GM21737 (cell line): ENCODE measurements at regions not wholly inside any gene's neighbourhood (a gene's known extent, or its start where the extent isn't known, plus 50 kb on each side); places are given as distances from the start of the nearest gene placed in this dataset.
"Not testable (repeated sequence)": the region's sequence is repeated elsewhere in the genome, so short reads cannot be mapped to it uniquely, and the experiment has no call there.

ENCODE experiments used
- ATAC-seq: cut with Tn5 transposase; IDR thresholded peaks from one replicate; pipeline ENCODE4 v1.9.1; 2021; ENCODE audit warnings: mild to moderate bottlenecking, moderate library complexity; ENCODE audit not compliant: unreplicated experiment

GRCh38 chr1:149157409-149157808, 54.1 kb upstream of the NBPF9 start:
- not testable (repeated sequence) for ATAC-seq

GRCh38 chr1:149158308-149158707, 55.0 kb upstream of the NBPF9 start:
- ATAC-seq, result not testable (repeated sequence)

GRCh38 chr1:149163063-149163444, 59.7 kb upstream of the NBPF9 start:
- ATAC-seq, result not testable (repeated sequence)

- ATAC-seq, result not testable (repeated sequence)
Measured at GRCh38 chr1:149174765-149175164, 71.4 kb upstream of the NBPF9 start.

- ATAC-seq, result not testable (repeated sequence)
Measured at GRCh38 chr1:149175812-149176211, 72.5 kb upstream of the NBPF9 start.

- not testable (repeated sequence) for ATAC-seq
Measured at GRCh38 chr1:149176453-149177316, 73.3 kb upstream of the NBPF9 start.

- not testable (repeated sequence) for ATAC-seq
Measured at GRCh38 chr1:149190742-149191141, 87.4 kb upstream of the NBPF9 start.

GRCh38 chr1:149196651-149197050, 93.3 kb upstream of the NBPF9 start:
- not testable (repeated sequence) for ATAC-seq

- ATAC-seq, result peak; percentile 59
Measured at GRCh38 chr1:149200567-149200966, 97.2 kb upstream of the NBPF9 start.

GRCh38 chr1:149202283-149202682, 98.9 kb upstream of the NBPF9 start:
- not testable (repeated sequence) for ATAC-seq

GRCh38 chr1:149204396-149204795, 101.0 kb upstream of the NBPF9 start:
- ATAC-seq, result not testable (repeated sequence)

GRCh38 chr1:149208836-149209235, 105.5 kb upstream of the NBPF9 start:
- not testable (repeated sequence) for ATAC-seq

- peak; percentile 68 for ATAC-seq
Measured at GRCh38 chr1:149211757-149212420, 108.5 kb upstream of the NBPF9 start.

GRCh38 chr1:149212946-149213345, 109.6 kb upstream of the NBPF9 start:
- ATAC-seq, result not testable (repeated sequence)

GRCh38 chr1:149213673-149214072, 110.3 kb upstream of the NBPF9 start:
- ATAC-seq, result not testable (repeated sequence)

GRCh38 chr1:149218080-149218988, 115.0 kb upstream of the NBPF9 start:
- not testable (repeated sequence) for ATAC-seq

- ATAC-seq, result not testable (repeated sequence)
Measured at GRCh38 chr1:149219539-149219938, 116.2 kb upstream of the NBPF9 start.

- ATAC-seq, result not testable (repeated sequence)
Measured at GRCh38 chr1:149220463-149221074, 117.2 kb upstream of the NBPF9 start.

- not testable (repeated sequence) for ATAC-seq
Measured at GRCh38 chr1:149227933-149228665, 124.7 kb upstream of the NBPF9 start.
